ENCODE measurements at regions not wholly inside any gene's neighbourhood (a gene's known extent, or its start where the extent isn't known, plus 50 kb on each side); places are given as distances from the start of the nearest gene placed in this dataset.
"Not testable (repeated sequence)": the region's sequence is repeated elsewhere in the genome, so short reads cannot be mapped to it uniquely, and the experiment has no call there.

DNA sequence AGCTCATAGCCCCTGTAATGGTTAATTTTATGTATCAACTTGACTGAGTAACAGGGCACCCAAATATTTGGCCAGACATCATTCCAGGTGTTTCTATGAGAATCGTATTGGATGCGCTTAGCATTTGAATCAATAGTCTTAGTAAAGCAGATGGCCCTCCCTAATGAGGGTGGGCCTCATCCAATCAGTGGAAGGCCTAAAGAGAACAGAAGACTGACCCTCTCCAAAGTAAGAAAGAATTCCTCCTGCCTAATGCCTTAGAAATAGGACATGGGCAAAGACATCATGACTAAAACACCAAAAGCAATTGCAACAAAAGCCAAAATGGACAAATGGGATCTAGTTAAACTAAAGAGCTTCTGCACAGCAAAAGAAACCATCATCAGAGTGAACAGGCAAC lies 352.5 kb upstream of the SASH1 start:
- DNase-seq = no peak

DNA sequence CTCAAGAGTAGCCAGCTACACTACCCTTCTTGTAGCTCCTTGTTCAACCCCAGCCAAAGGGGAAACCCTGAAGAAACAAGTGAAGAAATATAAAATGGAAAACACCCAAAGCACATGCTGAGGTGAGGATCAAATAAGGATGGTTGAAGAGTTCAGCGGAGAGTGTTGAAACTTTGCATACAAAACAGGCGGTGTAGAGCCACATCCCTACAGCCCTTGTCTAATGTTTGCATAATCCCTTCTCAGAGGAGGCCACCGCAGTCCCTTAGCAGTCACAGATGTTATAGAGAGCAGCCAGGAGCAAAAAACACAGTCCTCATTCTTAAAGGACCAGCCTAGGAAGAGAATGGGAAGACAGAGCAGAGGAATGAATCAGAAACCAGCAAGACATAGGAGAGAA lies 350.7 kb upstream of the SASH1 start:
- no peak for DNase-seq

DNA sequence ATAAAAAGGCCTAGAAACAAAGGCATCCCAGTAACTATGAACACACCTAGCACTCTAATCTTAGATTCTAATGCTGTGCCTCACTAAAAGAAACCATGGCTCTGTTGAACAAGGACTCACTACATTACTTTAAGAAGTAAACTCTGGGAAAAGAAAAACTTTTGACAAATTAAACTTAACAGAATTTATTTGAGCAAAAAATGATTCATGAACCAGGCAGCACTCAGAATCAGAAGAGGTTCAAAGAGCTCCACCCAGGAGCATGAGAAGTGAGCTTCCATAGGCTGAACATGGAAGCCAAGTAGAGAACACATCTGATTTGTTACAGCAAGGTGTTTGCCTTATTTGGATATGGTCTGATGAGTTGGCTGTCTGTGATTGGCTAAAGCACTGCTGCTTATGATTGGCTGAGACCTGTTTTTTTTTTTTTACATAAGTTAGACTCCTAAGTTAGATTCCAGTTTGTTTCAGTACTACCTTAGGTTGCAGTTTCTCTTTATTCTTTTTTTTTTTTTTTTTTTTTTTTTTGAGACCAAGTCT lies 343.6 kb upstream of the SASH1 start:
- no peak for DNase-seq

DNA sequence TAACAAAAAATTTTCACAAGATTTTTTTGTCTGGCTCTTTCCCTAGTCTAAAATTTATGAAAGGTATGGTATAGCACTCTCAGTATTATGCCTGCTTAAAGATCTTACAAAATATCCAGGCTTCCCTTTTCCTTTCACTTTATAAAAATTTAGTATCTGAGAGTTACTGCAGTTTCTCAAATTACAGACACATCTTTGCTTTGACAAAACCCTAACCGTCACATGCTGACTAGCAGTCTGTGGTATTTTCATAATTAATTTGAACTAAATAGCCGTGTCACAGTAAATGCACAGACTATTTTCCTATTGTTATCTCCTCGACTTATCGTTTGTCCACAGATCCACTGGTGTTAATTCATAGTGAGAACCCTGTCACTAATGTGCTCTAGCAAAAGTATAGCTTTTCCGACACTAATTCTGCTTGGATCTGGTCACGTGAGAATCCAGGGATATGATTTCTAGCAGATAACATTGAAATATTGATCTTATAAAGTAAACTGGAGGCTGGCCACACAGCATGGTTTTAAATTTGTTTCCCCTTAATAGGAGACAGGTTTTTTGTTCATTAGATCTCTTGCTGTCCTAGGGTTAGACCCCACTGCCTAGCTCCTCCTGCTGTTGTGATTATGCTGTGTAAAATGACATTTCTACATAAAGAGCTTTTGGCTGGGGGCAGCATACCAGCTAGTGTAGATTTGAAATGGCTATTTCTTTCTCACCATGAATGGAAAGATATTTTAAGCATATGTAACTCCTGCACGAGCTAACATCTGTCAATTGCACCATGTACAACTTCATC lies 340.6 kb upstream of the SASH1 start:
- DNase-seq = no peak

GRCh38 chr6:148004651-148005050 lies 338.0 kb upstream of the SASH1 start:
- no peak for DNase-seq

GRCh38 chr6:148005806-148006205 lies 336.8 kb upstream of the SASH1 start:
- DNase-seq = no peak

DNA sequence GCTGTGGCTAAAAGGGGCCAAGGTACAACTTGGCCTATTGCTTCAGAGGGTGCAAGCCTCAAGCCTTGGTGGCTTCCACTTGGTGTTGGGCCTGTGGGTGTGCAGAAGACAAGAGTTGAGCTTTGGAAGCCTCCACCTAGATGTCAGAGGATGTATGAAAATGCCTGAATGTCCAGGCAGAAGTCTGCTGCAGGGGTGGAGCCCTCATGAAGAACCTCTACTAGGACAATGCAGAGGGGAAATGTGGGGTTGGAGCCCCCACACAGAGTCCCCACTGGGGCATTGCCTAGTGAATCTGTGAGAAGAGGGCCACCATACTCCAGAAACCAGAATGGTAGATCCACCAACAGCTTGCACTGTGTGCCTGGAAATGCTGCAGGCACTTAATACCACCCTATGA lies 332.1 kb upstream of the SASH1 start:
- not testable (repeated sequence) for DNase-seq

DNA sequence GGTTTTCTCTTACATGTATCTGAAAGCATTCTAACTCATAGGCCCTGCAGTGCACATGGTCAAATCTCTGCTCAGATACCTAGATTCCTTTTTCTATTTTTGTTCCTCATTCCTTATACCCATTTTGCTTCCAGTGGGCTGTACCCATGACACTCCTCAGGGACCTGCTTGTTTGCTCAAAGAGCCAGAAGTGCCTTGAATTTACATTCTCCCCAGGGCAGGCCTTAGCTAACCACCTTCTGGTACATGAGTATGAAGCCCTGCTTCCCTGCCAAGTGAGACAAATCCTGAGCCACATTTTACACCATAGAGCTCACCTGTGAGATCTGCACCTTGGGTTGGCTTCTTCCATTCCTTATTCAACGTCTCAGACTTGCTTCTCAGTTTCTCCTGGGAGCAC lies 326.6 kb upstream of the SASH1 start:
- no peak for DNase-seq

GRCh38 chr6:148021165-148021564 lies 321.5 kb upstream of the SASH1 start:
- no peak for DNase-seq

GRCh38 chr6:148021699-148022098 lies 320.9 kb upstream of the SASH1 start:
- DNase-seq = no peak

- DNase-seq = not testable (repeated sequence)
Observed at GRCh38 chr6:148022279-148022678, 320.4 kb upstream of the SASH1 start.

DNA sequence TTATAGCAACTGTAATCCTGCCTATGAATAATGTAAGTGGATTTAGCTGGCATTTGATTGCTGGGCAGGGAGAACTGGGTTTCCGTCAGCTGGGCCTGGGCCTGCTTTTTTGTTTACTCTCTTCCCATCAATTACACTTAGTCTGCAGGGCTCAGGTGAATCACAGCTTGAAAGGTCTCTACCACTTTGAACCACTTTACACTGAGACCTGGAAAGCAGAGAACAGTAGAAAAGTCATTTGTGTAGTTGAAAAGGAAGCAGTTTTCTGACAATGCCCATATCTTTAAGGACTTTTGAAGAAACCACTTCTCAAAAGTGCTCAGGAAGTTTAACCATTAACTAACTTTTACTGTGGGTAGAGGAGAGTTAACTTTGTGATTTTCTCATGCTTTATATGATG lies 315.4 kb upstream of the SASH1 start:
- DNase-seq = no peak

DNA sequence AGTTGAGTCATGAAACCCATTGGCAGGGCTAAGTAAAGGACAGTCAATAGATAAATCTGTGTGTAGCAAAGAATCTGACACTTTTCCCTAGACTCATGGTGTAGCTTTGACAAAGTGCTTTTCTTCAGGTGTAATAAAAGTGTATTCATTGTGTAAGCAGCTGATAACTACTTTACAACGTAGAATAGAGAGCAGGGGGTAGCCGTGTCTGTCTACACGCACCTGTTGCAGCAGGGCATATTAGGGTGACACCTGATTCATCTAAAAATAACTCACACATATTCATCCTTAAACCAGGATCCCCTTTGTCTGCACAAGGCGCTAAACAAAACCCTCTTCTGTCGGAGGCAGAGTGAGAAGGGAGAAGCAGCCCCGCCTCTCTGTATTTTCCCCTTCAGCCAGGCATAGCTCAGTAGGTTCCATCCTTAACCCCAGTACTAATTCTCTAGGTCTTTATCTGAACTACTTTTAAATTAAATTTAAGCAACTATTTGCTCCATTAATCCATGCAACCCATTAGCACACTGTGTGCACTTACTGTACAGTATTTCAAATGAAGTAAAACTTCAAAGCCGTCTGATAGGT lies 306.7 kb upstream of the SASH1 start:
- DNase-seq = no peak

DNA sequence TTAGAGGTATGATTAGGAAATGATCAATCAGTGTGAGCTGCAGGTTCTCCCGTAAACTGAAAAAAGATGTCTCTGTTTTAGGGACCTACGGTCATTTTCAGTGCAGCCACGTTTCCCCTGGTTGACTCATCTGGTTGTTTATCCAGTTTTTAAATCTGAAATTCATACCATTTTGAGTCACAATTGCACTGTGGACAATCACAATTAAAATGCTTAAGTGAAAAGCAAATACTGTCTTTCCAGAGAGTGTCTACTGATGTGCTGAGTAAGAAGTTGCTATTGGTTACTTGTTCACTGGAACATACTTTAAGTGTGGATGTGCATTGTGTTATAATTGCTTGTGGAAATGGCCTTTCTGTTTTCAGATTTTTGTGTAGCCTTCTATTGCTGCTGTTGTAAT lies 305.1 kb upstream of the SASH1 start:
- DNase-seq = no peak

- no peak for DNase-seq
Observed at GRCh38 chr6:148041546-148041945, 301.1 kb upstream of the SASH1 start.

DNA sequence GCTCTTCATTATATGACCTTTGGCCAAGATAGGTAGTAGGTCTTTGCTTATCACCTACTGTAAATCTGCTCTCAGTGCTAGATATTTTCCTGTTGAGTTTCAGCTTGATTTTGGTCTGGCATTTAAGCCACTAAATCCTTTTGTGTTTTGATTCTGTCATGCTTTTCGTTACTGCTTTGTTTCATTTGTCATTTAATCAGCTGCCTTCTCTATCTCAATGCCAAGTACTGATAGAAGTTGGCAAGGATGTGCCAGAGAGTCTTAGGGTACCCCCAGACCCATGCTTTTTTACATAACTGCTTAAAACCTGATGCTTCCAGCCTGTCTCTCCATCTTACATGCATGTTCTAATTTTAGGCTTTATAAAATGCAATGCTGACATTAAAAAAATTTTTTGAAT lies 300.1 kb upstream of the SASH1 start:
- DNase-seq = no peak

DNA sequence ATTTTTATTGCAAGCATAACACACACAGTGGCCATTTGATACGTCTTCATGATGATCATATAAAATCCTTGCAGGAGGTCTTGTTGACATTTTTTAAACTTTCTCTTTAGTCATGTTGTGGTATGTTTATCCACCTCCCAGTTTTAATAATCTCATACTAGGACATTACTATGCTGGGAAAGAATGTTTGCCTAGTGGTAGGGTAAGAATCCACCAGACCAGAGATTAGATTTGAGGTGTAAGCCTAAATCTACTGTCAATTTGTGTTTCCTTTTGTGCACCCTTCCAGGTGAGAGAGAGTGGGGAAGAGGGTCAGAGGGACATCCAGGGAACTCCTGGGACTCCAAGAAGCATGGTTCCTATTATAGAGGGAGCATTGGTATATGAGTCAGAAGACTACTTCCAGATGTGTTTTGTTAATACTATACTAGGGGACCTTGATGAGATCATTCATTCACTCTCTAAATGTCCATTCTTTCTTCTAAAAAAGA lies 298.3 kb upstream of the SASH1 start:
- no peak for DNase-seq

DNA sequence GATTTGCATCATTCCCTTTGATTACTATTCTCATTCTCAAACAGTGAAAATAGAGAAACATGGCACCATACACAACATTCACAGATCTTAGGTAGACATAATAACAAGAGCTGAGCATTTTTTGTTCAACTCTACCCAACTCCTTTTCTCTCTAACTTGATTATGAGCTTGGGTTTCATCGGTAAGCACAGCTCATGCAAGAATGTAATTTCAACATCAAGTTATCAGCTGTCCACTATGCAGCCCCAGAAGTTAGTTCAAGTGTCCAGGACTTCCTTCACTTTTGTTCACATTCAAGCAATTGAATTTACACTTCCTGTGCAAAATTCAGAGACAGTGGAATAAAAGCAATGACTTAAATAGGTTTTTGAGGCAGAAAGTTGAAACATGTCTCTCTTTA lies 297.7 kb upstream of the SASH1 start:
- DNase-seq = no peak

DNA sequence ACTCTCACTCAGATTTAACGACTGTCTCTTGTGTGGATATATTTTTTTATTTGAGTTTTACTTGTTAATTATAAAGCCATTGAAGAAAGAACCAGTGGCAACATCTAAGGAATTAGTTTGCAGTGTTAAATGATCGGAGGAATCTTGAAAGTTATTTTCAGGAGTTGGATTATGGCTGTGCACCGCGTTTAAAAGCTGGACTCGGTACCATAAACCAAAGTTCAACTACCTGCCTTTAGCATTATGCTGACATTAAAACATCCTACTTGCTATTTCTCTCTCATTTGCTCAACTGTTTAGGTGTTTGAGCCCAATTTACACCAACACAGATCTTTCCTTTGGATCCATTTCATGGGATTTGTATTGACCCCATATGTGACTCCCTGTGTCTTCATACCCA lies 289.4 kb upstream of the SASH1 start:
- DNase-seq = no peak

GRCh38 chr6:148053796-148054195 lies 288.8 kb upstream of the SASH1 start:
- no peak for DNase-seq

- DNase-seq = no peak
Observed at GRCh38 chr6:148054219-148054618, 288.4 kb upstream of the SASH1 start.

DNA sequence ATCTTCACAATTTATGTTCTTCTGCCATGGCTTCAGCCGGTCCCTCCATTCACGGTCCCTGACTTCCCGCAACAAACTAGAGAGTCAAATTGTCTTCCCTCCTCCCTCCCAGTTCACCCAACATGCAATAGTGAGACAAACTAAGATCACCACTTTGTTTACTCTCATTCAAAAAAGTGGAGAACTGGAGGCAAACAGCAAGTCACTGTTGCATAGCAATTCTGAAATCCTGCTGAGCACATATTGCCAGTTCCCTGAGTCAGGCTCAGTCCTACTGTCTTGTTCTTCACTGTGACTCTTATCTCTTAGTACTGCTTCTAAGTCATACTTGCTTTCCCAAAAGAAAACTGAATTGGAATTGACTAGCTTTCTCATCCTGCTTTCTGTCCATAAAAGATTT lies 287.2 kb upstream of the SASH1 start:
- no peak for DNase-seq

DNA sequence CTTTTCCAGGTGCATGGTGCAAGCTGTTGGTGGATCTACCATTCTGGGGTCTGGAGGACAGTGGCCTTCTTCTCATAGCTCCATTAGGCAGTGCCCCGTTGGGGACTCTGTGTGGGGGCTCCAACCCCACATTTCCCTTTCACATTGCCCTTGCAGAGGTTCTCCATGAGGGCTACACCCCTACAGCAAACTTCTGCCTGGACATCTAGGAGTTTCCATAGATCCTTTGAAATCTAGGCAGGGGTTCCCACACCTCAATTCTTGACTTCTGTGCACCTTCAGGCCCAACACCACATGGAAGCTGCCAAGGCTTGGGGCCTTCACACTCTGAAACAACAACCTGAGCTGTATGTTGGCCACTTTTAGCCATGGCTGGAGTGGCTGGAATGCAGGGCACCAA lies 282.8 kb upstream of the SASH1 start:
- no peak for DNase-seq

DNA sequence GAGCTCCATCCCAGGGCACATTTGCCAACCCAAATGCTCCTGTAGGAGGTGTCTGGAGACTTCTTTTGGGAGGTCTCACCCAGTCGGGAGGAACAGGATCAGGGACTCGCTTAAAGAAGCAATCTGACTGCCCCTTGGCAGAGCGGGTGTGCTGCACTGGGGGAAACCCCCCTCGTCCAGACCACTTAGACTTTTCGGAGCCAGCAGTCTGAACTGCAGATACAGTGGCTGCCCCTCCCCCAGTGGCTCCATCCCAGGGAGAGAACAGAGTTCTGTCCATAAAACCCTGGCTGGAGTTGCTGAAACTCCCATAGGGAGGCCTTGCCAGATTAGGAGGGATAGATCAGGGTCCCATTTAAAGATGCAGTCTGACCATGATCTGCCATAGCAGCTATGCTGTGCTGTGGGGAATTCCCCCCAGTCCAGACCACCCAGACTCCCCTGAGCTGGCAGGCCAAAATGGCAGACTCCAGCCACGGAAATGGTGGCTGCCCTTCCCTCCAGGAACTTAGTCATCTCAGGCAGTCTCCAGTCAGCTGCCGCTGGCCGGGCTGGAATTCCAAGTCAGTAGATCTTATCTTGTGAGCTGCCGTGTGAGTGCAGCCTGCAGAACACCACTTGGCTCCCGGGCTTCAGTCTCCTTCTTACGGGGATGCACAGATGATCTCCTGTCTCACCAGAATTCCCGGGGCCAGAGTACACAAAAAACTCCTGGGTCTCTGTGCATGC lies 278.1 kb upstream of the SASH1 start:
- no peak for DNase-seq

Data from CD4-positive, alpha-beta T cell treated with Interleukin-6 for 4 hours (primary cell).